PC-9 (cell line): ENCODE measurements at regions not wholly inside any gene's neighbourhood (a gene's known extent, or its start where the extent isn't known, plus 50 kb on each side); places are given as distances from the start of the nearest gene placed in this dataset.

ENCODE experiments used
- CTCF ChIP-seq: fragments of 200-600 bp; sonication (generic); conservative IDR thresholded peaks from 2 replicates; pipeline ENCODE4 v1.6.1; 2017; ENCODE audit warnings: mixed run types, antibody characterized with exemption, mild to moderate bottlenecking, moderate library complexity
- EZH2 ChIP-seq: fragments of 200-600 bp; sonication (generic); IDR thresholded peaks from 2 replicates; pipeline ENCODE4 v1.8.0; 2017; ENCODE audit warnings: antibody characterized with exemption, low read depth

GRCh38 chr16:79449900-79450299 lies 150.6 kb downstream of the MAF start:
- TF ChIP-seq CTCF (no peak), EZH2 (no peak)
